ENCODE measurements at regions not wholly inside any gene's neighbourhood (a gene's known extent, or its start where the extent isn't known, plus 50 kb on each side); places are given as distances from the start of the nearest gene placed in this dataset.

GRCh38 chr13:109577191-109577700, 209.1 kb downstream of the IRS2 start:
- intact Hi-C loops (cut with DNase I; ENCODE audit: low total_unique reads): no loop called here
- WGBS, 5 donors: 67 to 89% (median 85%) methylated on average over 2 of the region's 2 CpGs
- DNase-seq: no peak
- no peaks in the 10 kb centered on the region for H3K4me1 ChIP-seq
- no peaks in the 10 kb centered on the region for H3K36me3 ChIP-seq
- no peaks in the 10 kb centered on the region for H3K27me3 ChIP-seq (replicated peaks in 1 of 7)
- no peak overlapping the region for H3K27ac ChIP-seq
- H3K4me3 ChIP-seq: no peak overlapping the region
- H3K9me3 ChIP-seq: peaks cover 0 to 3% (median 0%) of the 10 kb centered on the region in 8 donors
- TF ChIP-seq POLR2AphosphoS5 (IDR thresholded peaks at IDR 0.05): no peak
- no peak for TF ChIP-seq CTCF (IDR thresholded peaks at IDR 0.05 in 8 of 11, conservative IDR thresholded peaks at IDR 0.05 in 3 of 11)
- no peak for TF ChIP-seq POLR2A (IDR thresholded peaks at IDR 0.05)

- Histone ChIP-seq H3K36me3 (no peaks in the 10 kb centered on the region), H3K4me1 (no peaks in the 10 kb centered on the region), H3K4me3 (no peak overlapping the region), H3K27ac (no peak overlapping the region), H3K27me3 (replicated peaks in 1 of 7) (no peaks in the 10 kb centered on the region), H3K9me3 (peaks cover 0 to under 1% (median 0%) of the 10 kb centered on the region in 8 donors)
- no peak for TF ChIP-seq POLR2AphosphoS5 (IDR thresholded peaks at IDR 0.05)
- 73 to 88% (median 76%) methylated on average over 6 of the region's 6 CpGs for WGBS, 5 donors
- no peak for DNase-seq
- intact Hi-C loops (cut with DNase I; ENCODE audit: low total_unique reads): no loop called here
Measured at GRCh38 chr13:109576331-109576813, 210.0 kb downstream of the IRS2 start.

- TF ChIP-seq POLR2A (IDR thresholded peaks at IDR 0.05) (no peak), CTCF (IDR thresholded peaks at IDR 0.05 in 8 of 11, conservative IDR thresholded peaks at IDR 0.05 in 3 of 11) (no peak), POLR2AphosphoS5 (IDR thresholded peaks at IDR 0.05) (no peak)
- Histone ChIP-seq H3K9me3 (no peaks in the 10 kb centered on the region), H3K27ac (no peak overlapping the region), H3K4me3 (no peak overlapping the region), H3K27me3 (replicated peaks in 1 of 7) (no peaks in the 10 kb centered on the region), H3K36me3 (no peaks in the 10 kb centered on the region), H3K4me1 (peaks cover 0 to under 1% (median 0%) of the 10 kb centered on the region in 6 donors)
- WGBS, 5 donors: 74 to 90% (median 83%) methylated on average over 3 of the region's 3 CpGs
- intact Hi-C loops (cut with DNase I; ENCODE audit: low total_unique reads): no loop called here
- no peak for DNase-seq
Measured at GRCh38 chr13:109575821-109576220, 210.6 kb downstream of the IRS2 start.

- no peak for TF ChIP-seq POLR2AphosphoS5 (IDR thresholded peaks at IDR 0.05)
- no peak for TF ChIP-seq POLR2A (IDR thresholded peaks at IDR 0.05)
- no peak for TF ChIP-seq CTCF (IDR thresholded peaks at IDR 0.05 in 8 of 11, conservative IDR thresholded peaks at IDR 0.05 in 3 of 11)
- Histone ChIP-seq H3K4me1 (peaks cover 0 to 9% (median 0%) of the 10 kb centered on the region in 6 donors), H3K36me3 (no peaks in the 10 kb centered on the region), H3K4me3 (no peak overlapping the region), H3K27ac (no peak overlapping the region), H3K9me3 (no peaks in the 10 kb centered on the region), H3K27me3 (replicated peaks in 1 of 7) (no peaks in the 10 kb centered on the region)
- DNase-seq: no peak
- WGBS, 5 donors: 86 to 91% (median 89%) methylated on average over 6 of the region's 6 CpGs
- intact Hi-C loops (cut with DNase I; ENCODE audit: low total_unique reads): no loop called here
Measured at GRCh38 chr13:109572389-109572788, 214.0 kb downstream of the IRS2 start.

Measured in spleen (tissue), 11 donors.